ENCODE measurements at regions not wholly inside any gene's neighbourhood (a gene's known extent, or its start where the extent isn't known, plus 50 kb on each side); places are given as distances from the start of the nearest gene placed in this dataset.

- Histone ChIP-seq H3K27ac (no peak overlapping the region), H3K27me3 (ENCODE audit: insufficient read depth, low read depth, severe bottlenecking) (no peaks in the 10 kb centered on the region), H3K4me3 (ENCODE audit: low read depth, low read length) (no peak overlapping the region), H3K9me3 (ENCODE audit: severe bottlenecking) (no peaks in the 10 kb centered on the region), H3K36me3 (no peaks in the 10 kb centered on the region)
- no peak for DNase-seq
- no peak for TF ChIP-seq CTCF (IDR thresholded peaks at IDR 0.05; ENCODE audit: low read depth, low read length)
Measured at GRCh38 chr4:148795156-148795864, 353.1 kb upstream of the NR3C2 start.

GRCh38 chr4:148793221-148793620 is 351.0 kb upstream of the NR3C2 start:
- no peak overlapping the region for H3K4me3 ChIP-seq (ENCODE audit: low read depth, low read length)
- DNase-seq = no peak

DNA sequence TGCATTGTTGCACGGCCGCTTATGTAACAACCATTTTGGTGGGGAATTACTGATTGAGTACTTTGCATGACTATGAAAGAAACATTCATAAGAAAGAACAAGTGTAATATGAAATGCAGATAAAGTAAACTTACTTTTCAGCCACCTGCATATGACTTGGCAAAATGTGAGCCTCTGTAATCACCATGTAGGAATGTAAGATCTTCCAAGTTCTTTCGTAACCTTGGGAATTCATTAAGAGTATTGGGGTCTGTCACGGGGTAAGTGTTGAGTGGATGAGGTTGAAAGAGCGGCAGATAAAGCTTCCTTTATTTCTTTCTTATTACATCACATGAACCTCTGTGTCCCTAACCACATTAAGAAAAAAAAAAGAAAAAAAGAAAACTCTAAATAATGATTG is 348.5 kb upstream of the NR3C2 start:
- no peak for TF ChIP-seq CTCF (IDR thresholded peaks at IDR 0.05; ENCODE audit: low read depth, low read length)
- Histone ChIP-seq H3K9me3 (ENCODE audit: severe bottlenecking) (no peaks in the 10 kb centered on the region), H3K36me3 (no peaks in the 10 kb centered on the region), H3K27ac (no peak overlapping the region), H3K4me3 (ENCODE audit: low read depth, low read length) (no peak overlapping the region), H3K27me3 (ENCODE audit: insufficient read depth, low read depth, severe bottlenecking) (no peaks in the 10 kb centered on the region)
- DNase-seq = no peak

More at GRCh38 chr4:148793221-148793620, 351.0 kb upstream of the NR3C2 start:
- Histone ChIP-seq H3K36me3 (no peaks in the 10 kb centered on the region), H3K27ac (no peak overlapping the region), H3K27me3 (ENCODE audit: insufficient read depth, low read depth, severe bottlenecking) (no peaks in the 10 kb centered on the region), H3K9me3 (ENCODE audit: severe bottlenecking) (no peaks in the 10 kb centered on the region)
- TF ChIP-seq CTCF (IDR thresholded peaks at IDR 0.05; ENCODE audit: low read depth, low read length) = no peak

DNA sequence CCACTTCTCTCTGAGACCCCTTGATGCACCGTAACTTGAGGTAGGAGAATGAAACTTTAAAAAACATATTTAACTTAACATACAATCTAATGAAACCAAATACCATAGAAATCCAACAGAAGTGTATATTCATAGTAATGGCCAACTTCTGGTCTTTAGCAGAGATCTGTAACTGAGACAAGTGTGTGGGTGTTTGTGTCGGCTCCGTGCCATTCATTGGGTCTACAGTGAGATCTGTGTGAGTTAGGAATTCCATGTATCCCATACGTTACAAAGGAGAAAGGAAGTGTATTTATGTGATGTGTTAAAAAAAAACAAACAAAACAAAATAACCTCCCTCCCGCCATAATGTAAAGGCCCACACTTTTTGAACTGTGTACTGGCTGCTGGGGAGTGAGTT is 348.0 kb upstream of the NR3C2 start:
- TF ChIP-seq CTCF (IDR thresholded peaks at IDR 0.05; ENCODE audit: low read depth, low read length) = no peak
- Histone ChIP-seq H3K4me3 (ENCODE audit: low read depth, low read length) (no peak overlapping the region), H3K36me3 (no peaks in the 10 kb centered on the region), H3K27ac (no peak overlapping the region), H3K9me3 (ENCODE audit: severe bottlenecking) (no peaks in the 10 kb centered on the region), H3K27me3 (ENCODE audit: insufficient read depth, low read depth, severe bottlenecking) (no peaks in the 10 kb centered on the region)
- no peak for DNase-seq

DNA sequence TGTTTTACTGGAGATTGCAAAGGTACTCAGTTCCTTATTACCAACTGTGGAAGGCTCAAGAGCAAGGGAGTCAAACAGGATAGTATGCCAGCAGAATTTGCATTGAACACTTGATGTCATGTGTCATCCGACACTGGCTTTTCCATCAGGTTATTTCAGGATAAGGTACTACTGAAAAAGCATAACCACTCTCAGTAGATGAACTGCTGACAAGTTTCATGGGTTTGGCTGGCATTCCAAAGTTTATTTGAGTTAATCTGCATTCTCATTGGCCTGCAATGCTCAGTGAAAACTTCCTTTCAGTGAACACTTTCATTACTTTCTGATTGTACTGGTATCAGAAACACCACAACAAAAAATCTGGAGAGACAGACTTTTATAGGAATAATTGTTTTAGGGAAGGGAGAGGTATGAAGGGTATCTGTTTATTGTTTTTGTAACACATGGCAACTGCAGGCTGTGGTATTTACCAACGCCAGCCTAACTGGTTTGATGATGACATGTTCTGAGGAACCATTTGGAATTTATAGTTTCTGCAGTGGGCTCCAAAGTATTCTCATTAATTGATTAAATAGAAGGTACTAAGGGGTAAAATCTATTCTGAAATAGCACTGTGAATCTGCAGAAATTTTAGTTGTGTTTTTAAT is 345.7 kb upstream of the NR3C2 start:
- Histone ChIP-seq H3K9me3 (ENCODE audit: severe bottlenecking) (no peaks in the 10 kb centered on the region), H3K4me3 (ENCODE audit: low read depth, low read length) (no peak overlapping the region), H3K36me3 (no peaks in the 10 kb centered on the region), H3K27ac (no peak overlapping the region), H3K27me3 (ENCODE audit: insufficient read depth, low read depth, severe bottlenecking) (no peaks in the 10 kb centered on the region)
- DNase-seq = no peak
- no peak for TF ChIP-seq CTCF (IDR thresholded peaks at IDR 0.05; ENCODE audit: low read depth, low read length)

All from WERI-Rb-1 (cell line).